ENCODE measurements at regions not wholly inside any gene's neighbourhood (a gene's known extent, or its start where the extent isn't known, plus 50 kb on each side); places are given as distances from the start of the nearest gene placed in this dataset.

DNA sequence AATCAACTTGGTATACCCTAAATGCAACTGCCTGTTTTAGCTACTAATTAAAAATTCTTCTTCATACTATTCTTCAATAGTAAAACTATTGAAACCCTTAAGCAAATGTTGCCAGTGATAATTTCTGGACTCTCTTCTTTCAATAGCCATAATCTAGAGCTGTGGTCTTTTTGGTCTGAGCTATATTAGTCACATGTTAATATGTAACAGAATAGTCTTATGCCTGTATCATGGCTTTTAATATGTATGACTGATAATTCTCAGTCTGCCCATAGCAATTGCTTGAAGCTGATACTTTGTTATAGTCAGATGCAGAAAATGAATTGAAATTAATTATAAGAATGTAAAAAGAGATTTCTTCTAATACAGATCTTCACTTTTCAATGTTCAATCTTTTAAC is 1871.9 kb upstream of the CDH6 start:
- no peaks in the 10 kb centered on the region for H3K27me3 ChIP-seq
- TF ChIP-seq EP300 (IDR thresholded peaks at IDR 0.05) (no peak), POLR2AphosphoS5 (IDR thresholded peaks at IDR 0.05) (no peak), POLR2A (IDR thresholded peaks at IDR 0.05; ENCODE audit: low read depth) (no peak)
- TF ChIP-seq, protein P1, sequence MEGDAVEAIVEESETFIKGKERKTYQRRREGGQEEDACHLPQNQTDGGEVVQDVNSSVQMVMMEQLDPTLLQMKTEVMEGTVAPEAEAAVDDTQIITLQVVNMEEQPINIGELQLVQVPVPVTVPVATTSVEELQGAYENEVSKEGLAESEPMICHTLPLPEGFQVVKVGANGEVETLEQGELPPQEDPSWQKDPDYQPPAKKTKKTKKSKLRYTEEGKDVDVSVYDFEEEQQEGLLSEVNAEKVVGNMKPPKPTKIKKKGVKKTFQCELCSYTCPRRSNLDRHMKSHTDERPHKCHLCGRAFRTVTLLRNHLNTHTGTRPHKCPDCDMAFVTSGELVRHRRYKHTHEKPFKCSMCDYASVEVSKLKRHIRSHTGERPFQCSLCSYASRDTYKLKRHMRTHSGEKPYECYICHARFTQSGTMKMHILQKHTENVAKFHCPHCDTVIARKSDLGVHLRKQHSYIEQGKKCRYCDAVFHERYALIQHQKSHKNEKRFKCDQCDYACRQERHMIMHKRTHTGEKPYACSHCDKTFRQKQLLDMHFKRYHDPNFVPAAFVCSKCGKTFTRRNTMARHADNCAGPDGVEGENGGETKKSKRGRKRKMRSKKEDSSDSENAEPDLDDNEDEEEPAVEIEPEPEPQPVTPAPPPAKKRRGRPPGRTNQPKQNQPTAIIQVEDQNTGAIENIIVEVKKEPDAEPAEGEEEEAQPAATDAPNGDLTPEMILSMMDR (IDR thresholded peaks at IDR 0.05) = no peak
- no peak overlapping the region for H3K4me3 ChIP-seq
- intact Hi-C loops (cut with DNase I) = no loop called here
- H3K27ac ChIP-seq (replicated peaks in 1 of 4) = no peak overlapping the region
- H3K4me1 ChIP-seq = no peaks in the 10 kb centered on the region
- H3K36me3 ChIP-seq = no peaks in the 10 kb centered on the region
- H3K9me3 ChIP-seq = no peaks in the 10 kb centered on the region
- DNase-seq (ENCODE audit: extremely low spot score) = no peak

DNA sequence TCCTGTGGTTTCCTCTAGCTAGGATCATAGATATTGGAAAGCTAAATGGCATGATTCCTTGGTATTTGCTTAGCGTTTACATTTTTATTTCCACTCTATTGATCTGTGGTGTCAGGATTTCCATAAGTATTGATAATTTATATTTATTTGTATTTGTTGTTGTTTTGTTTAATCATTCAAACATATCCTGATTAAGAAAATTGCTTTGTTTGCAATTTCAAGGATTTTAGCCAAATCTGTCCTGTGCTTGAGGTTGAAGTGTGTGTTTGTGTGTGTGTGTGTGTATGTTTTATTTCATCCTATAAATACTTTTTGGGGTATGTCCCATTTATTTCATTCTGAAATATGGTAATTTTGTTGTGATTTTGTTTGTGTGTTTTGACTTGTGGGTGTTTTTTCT is 1884.1 kb upstream of the CDH6 start:
- Histone ChIP-seq H3K36me3 (no peaks in the 10 kb centered on the region), H3K4me1 (no peaks in the 10 kb centered on the region), H3K27ac (replicated peaks in 1 of 4) (no peak overlapping the region), H3K27me3 (no peaks in the 10 kb centered on the region), H3K9me3 (no peaks in the 10 kb centered on the region), H3K4me3 (no peak overlapping the region)
- intact Hi-C loops (cut with DNase I) = no loop called here
- TF ChIP-seq POLR2A (IDR thresholded peaks at IDR 0.05; ENCODE audit: low read depth) = no peak
- TF ChIP-seq POLR2AphosphoS5 (IDR thresholded peaks at IDR 0.05) = no peak
- TF ChIP-seq, protein P1 (IDR thresholded peaks at IDR 0.05) = no peak
- no peak for TF ChIP-seq EP300 (IDR thresholded peaks at IDR 0.05)
- 88% methylated on average over 1 of the region's 1 CpG for WGBS
- no peak for DNase-seq (ENCODE audit: extremely low spot score)

DNA sequence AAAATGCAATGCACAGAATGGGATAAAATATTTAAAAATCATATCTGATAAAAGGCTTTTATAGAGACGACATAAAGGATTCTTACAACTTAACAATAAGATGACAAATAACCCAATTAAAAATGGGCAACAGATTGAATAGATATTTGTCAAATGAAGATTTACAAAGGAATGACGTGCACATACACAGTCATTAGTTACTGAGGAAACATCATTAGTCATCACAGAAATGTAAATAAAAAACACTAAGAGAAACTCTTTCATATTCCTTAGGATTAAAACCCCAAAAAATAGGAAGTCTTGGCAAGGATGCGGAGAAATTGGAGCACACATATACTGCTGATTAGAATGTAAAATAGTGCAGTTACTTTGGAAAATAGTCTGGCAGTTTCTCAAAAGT is 1886.0 kb upstream of the CDH6 start:
- WGBS = 36% methylated on average over 3 of the region's 3 CpGs
- Histone ChIP-seq H3K4me1 (no peaks in the 10 kb centered on the region), H3K4me3 (no peak overlapping the region), H3K27ac (replicated peaks in 1 of 4) (no peak overlapping the region), H3K36me3 (no peaks in the 10 kb centered on the region), H3K9me3 (no peaks in the 10 kb centered on the region), H3K27me3 (no peaks in the 10 kb centered on the region)
- intact Hi-C loops (cut with DNase I) = no loop called here
- no peak for DNase-seq (ENCODE audit: extremely low spot score)
- TF ChIP-seq, protein P1 (IDR thresholded peaks at IDR 0.05) = no peak
- no peak for TF ChIP-seq POLR2AphosphoS5 (IDR thresholded peaks at IDR 0.05)

DNA sequence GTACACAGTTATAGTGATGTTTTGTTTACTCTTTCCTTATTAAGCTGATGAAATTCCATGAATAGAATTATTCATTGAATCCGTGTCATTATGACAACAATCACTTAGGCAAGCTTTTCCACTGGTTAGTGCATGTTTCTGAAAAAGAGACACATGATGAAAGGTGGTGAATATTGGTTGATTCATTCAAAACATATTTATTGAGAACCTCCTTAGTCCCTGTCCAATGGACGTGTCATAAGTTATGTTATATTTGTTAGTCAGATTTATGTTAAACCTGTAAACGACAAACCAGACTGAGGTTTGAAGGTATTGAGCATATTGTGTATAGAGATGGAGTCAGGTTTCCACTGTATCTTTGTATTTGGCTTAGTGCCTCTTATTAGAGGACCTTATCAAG is 1888.9 kb upstream of the CDH6 start:
- Histone ChIP-seq H3K27me3 (no peaks in the 10 kb centered on the region), H3K27ac (replicated peaks in 1 of 4) (no peak overlapping the region), H3K36me3 (no peaks in the 10 kb centered on the region), H3K4me1 (no peaks in the 10 kb centered on the region), H3K9me3 (no peaks in the 10 kb centered on the region), H3K4me3 (no peak overlapping the region)
- TF ChIP-seq, protein P1 (IDR thresholded peaks at IDR 0.05) = no peak
- TF ChIP-seq POLR2AphosphoS5 (IDR thresholded peaks at IDR 0.05) = no peak
- TF ChIP-seq EP300 (IDR thresholded peaks at IDR 0.05) = no peak
- TF ChIP-seq POLR2A (IDR thresholded peaks at IDR 0.05; ENCODE audit: low read depth) = no peak
- WGBS = 84% methylated on average over 3 of the region's 3 CpGs
- no peak for DNase-seq (ENCODE audit: extremely low spot score)
- intact Hi-C loops (cut with DNase I) = no loop called here

DNA sequence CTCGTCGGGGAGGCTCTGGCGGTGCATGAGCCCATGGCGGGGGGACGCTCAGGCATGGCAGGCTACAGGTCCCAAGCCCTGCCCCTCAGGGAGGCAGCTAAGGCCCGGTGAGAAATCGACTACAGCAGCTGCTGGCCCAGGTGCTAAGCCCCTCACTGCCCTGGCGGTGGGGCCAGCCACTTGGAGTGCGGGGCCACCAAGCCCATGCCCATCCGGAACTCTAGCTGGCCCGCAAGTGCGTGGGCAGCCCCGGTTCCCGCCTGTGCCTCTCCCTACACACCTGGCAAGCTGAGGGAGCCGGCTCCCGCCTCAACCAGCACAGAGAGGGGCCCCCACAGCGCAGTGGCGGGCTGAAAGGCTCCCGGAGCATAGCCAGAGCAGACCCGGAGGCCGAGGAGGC is 1896.9 kb upstream of the CDH6 start:
- H3K27ac ChIP-seq (replicated peaks in 1 of 4) = no peak overlapping the region
- TF ChIP-seq EP300 (IDR thresholded peaks at IDR 0.05) (no peak), POLR2A (IDR thresholded peaks at IDR 0.05; ENCODE audit: low read depth) (no peak), POLR2AphosphoS5 (IDR thresholded peaks at IDR 0.05) (no peak)
- TF ChIP-seq, protein P1 (IDR thresholded peaks at IDR 0.05) = no peak
- 80% methylated on average over 3 of the region's 21 CpGs for WGBS
- H3K27me3 ChIP-seq = no peaks in the 10 kb centered on the region
- intact Hi-C loops (cut with DNase I) = no loop called here
- H3K4me1 ChIP-seq = no peaks in the 10 kb centered on the region
- H3K4me3 ChIP-seq = no peak overlapping the region
- no peak for DNase-seq (ENCODE audit: extremely low spot score)
- peaks cover 0 to 3% (median 0%) of the 10 kb centered on the region in 4 donors for H3K9me3 ChIP-seq
- no peaks in the 10 kb centered on the region for H3K36me3 ChIP-seq
